ENCODE measurements at regions not wholly inside any gene's neighbourhood (a gene's known extent, or its start where the extent isn't known, plus 50 kb on each side); places are given as distances from the start of the nearest gene placed in this dataset.

- Histone ChIP-seq H3K27ac (ENCODE audit: low read depth) (no peak overlapping the region), H3K36me3 (ENCODE audit: insufficient read depth) (peaks cover 20% of the 10 kb centered on the region), H3K4me2 (no peak overlapping the region), H2AFZ (no peak overlapping the region), H4K20me1 (replicated peaks; ENCODE audit: insufficient read depth) (no peaks in the 10 kb centered on the region), H3K9me2 (ENCODE audit: insufficient read depth) (peaks cover 8% of the 10 kb centered on the region), H3K27me3 (ENCODE audit: insufficient read depth) (no peaks in the 10 kb centered on the region), H3K79me2 (replicated peaks; ENCODE audit: insufficient read depth) (no peaks in the 10 kb centered on the region), H3K4me3 (no peak overlapping the region), H3F3A (replicated peaks; ENCODE audit: low read depth) (peaks cover 12% of the 10 kb centered on the region), H3K4me1 (ENCODE audit: insufficient read depth) (peaks cover 18% of the 10 kb centered on the region)
- H3K36me3 Mint-ChIP-seq (ENCODE audit: low read depth), result peaks cover 80% of the 10 kb centered on the region
- H3K4me3 Mint-ChIP-seq, result no peak overlapping the region
- ATAC-seq (no peak), DNase-seq (ENCODE audit: low spot score) (no peak)
- peaks cover 74% of the 10 kb centered on the region for H3K9me3 Mint-ChIP-seq
- TF ChIP-seq ZNF462 (CRISPR knock-in tag; IDR thresholded peaks at IDR 0.05) (no peak), JUNB (IDR thresholded peaks at IDR 0.05; ENCODE audit: unreplicated experiment) (no peak), ZNF331 (CRISPR knock-in tag; IDR thresholded peaks at IDR 0.05; ENCODE audit: low read depth) (no peak), EZH2phosphoT487 (IDR thresholded peaks at IDR 0.05; ENCODE audit: unreplicated experiment) (no peak), POLR2AphosphoS5 (IDR thresholded peaks at IDR 0.05; ENCODE audit: low read depth) (no peak), NANOG (IDR thresholded peaks at IDR 0.05; ENCODE audit: borderline replicate concordance) (no peak), STAT1 (IDR thresholded peaks at IDR 0.05; ENCODE audit: unreplicated experiment) (no peak)
- TF ChIP-seq, protein P1, sequence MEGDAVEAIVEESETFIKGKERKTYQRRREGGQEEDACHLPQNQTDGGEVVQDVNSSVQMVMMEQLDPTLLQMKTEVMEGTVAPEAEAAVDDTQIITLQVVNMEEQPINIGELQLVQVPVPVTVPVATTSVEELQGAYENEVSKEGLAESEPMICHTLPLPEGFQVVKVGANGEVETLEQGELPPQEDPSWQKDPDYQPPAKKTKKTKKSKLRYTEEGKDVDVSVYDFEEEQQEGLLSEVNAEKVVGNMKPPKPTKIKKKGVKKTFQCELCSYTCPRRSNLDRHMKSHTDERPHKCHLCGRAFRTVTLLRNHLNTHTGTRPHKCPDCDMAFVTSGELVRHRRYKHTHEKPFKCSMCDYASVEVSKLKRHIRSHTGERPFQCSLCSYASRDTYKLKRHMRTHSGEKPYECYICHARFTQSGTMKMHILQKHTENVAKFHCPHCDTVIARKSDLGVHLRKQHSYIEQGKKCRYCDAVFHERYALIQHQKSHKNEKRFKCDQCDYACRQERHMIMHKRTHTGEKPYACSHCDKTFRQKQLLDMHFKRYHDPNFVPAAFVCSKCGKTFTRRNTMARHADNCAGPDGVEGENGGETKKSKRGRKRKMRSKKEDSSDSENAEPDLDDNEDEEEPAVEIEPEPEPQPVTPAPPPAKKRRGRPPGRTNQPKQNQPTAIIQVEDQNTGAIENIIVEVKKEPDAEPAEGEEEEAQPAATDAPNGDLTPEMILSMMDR (conservative IDR thresholded peaks at IDR 0.05; ENCODE audit: low read depth in 2 of 2), result no peak
- TF ChIP-seq, protein P2, sequence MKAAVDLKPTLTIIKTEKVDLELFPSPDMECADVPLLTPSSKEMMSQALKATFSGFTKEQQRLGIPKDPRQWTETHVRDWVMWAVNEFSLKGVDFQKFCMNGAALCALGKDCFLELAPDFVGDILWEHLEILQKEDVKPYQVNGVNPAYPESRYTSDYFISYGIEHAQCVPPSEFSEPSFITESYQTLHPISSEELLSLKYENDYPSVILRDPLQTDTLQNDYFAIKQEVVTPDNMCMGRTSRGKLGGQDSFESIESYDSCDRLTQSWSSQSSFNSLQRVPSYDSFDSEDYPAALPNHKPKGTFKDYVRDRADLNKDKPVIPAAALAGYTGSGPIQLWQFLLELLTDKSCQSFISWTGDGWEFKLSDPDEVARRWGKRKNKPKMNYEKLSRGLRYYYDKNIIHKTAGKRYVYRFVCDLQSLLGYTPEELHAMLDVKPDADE (IDR thresholded peaks at IDR 0.05), result no peak
- H3K27ac Mint-ChIP-seq, result no peak overlapping the region
- peaks cover 14% of the 10 kb centered on the region for H3K4me1 Mint-ChIP-seq
- peaks cover 5% of the 10 kb centered on the region for H3K27me3 Mint-ChIP-seq (ENCODE audit: insufficient read depth, low read depth, poor library complexity)
Observed at GRCh38 chr5:68928617-68929302, 165.1 kb upstream of the SLC30A5 start.

Data from GM23338 (cell line).